ENCODE measurements at regions not wholly inside any gene's neighbourhood (a gene's known extent, or its start where the extent isn't known, plus 50 kb on each side); places are given as distances from the start of the nearest gene placed in this dataset.

DNA sequence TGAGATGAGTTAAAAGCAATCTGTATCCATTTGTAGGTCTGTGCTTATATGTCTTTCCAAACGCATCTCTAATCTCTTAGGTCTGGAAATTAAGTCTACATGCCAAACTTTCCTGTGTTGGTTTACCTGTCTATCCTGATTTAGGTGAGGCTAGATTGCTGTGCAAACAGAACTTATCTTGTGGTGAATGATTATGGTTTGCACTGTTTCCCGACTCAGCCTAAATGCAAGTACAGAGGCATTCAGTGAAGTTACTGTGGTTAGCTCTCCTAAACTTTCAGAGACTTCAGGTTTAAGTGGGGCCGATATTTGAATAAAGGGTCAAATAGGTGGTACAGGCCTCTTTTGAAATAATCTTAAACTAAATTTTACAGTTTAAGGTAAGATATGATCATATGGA, 103.5 kb downstream of the ICOS start:
- ATAC-seq, result no peak
- DNase-seq, result no peak
- intact Hi-C loops (cut with micrococcal nuclease), result no loop called here

DNA sequence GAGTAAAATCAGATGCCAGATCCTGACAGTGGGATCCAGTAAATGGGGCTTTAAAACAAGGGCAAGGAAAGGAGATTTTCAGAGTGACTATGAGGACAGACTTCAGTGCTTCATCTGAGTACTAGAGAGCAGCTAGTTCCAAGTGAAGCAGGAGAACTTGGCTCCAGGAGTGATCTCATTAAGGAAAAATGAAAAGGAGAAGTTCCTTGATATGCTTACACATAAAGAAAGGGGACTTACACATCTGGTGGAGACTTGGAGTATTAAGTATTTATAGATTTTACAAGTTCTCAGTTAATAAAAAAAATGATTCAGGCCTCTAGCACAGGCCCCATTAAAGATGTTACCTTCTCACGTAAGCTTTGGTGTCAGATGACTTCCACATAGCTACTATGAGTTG, 105.8 kb downstream of the ICOS start:
- intact Hi-C loops (cut with micrococcal nuclease), result no loop called here
- DNase-seq, result no peak
- no peak for ATAC-seq

GRCh38 chr2:204046145-204046544, 109.6 kb downstream of the ICOS start:
- intact Hi-C loops (cut with micrococcal nuclease), result no loop called here
- DNase-seq, result no peak
- no peak for ATAC-seq

- intact Hi-C loops (cut with micrococcal nuclease), result no loop called here
- DNase-seq (no peak), ATAC-seq (no peak)
Observed at GRCh38 chr2:204049635-204050034, 113.1 kb downstream of the ICOS start.

- DNase-seq (no peak), ATAC-seq (no peak)
- intact Hi-C loops (cut with micrococcal nuclease), result no loop called here
Observed at GRCh38 chr2:204050681-204051080, 114.1 kb downstream of the ICOS start.

DNA sequence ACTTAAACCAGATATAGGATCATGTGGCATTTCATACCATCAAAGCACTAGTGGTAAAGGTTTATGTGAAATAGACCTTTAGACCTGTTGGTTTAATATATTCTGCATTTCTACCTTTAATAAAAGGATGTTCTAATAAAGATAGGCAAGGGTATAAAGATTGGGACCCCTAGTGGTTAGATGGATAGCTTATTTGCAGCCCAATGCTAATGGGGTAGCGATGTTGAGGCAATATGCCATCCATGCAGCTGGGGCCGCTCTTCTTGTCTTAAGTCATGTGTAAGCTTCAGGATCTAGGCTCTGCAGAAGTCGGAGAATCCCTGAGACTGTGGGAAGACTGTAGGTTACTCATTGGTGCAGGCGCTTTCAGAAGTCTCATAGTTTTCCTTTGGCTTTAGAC, 114.9 kb downstream of the ICOS start:
- intact Hi-C loops (cut with micrococcal nuclease), result no loop called here
- ATAC-seq (no peak), DNase-seq (no peak)

GRCh38 chr2:204051984-204052556, 115.5 kb downstream of the ICOS start:
- ATAC-seq, result no peak
- intact Hi-C loops (cut with micrococcal nuclease), result no loop called here

DNA sequence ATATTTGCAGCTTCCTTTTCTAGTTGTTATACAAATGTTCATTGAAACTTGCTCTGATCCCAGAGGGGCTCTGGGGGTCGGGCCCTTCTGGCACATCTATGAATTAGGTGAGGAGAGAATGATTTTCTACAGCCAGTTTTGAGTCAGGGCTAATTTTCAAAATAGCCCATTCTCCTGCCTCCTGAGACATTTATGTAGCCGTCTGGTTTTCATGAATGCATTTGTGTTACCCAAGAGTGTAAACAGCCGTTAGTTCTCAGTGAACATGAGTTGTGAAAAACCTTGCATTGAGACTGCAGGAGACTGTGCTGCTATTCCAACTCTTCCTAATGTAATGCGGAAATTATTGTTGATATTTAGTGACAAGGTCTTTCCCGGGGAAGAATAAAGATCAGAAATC, 122.5 kb downstream of the ICOS start:
- DNase-seq, result no peak
- intact Hi-C loops (cut with micrococcal nuclease), result no loop called here
- no peak for ATAC-seq

More at GRCh38 chr2:204051984-204052556, 115.5 kb downstream of the ICOS start:
- DNase-seq, result no peak

DNA sequence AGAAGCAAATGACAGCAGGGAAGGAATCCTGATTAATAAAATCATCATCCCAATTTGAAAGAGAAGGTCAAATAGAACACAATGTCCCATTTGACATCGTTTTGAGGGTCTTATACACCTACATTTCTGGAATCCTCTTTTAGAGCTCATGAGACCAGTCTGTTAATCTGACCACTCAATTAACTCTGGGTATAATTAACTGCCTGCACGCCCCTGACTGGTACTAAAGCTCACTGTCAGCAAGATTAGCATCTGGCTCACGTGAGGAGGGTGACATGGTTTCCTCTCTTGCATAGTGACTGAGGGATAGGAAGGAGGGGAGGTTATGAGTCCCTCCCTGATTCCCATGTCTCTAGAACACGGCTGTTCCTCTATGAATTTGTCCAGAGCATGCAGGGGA, 124.3 kb downstream of the ICOS start:
- intact Hi-C loops (cut with micrococcal nuclease), result no loop called here
- DNase-seq (no peak), ATAC-seq (no peak)

- no peak for DNase-seq
- no peak for ATAC-seq
- intact Hi-C loops (cut with micrococcal nuclease), result no loop called here
Observed at GRCh38 chr2:204061241-204061640, 124.7 kb downstream of the ICOS start.

- DNase-seq (no peak), ATAC-seq (no peak)
- intact Hi-C loops (cut with micrococcal nuclease), result no loop called here
Observed at GRCh38 chr2:204064119-204064518, 127.6 kb downstream of the ICOS start.

GRCh38 chr2:204065566-204065965, 129.0 kb downstream of the ICOS start:
- no peak for DNase-seq
- ATAC-seq, result no peak
- intact Hi-C loops (cut with micrococcal nuclease), result no loop called here

GRCh38 chr2:204066051-204066450, 129.5 kb downstream of the ICOS start:
- DNase-seq (no peak), ATAC-seq (no peak)
- intact Hi-C loops (cut with micrococcal nuclease), result no loop called here

DNA sequence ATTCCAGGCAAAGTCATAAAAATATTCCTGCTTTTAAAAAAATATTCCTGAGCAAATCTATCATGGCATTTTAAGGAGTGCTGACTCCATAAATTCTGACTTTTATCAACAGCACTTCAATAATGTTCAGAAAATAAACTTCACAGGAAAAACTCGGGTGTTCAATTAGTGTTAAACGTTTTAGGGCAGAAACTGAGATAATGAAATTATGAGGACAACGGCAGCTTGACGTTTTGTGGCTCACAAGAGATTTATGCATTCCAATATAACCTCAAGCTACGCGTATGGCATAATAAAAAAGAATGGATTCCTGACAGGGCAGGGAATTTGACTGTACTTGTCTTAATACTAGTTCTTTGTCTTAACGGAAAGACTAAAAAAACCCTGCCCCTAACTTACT, 133.2 kb downstream of the ICOS start:
- intact Hi-C loops (cut with micrococcal nuclease), result no loop called here
- no peak for DNase-seq
- no peak for ATAC-seq

DNA sequence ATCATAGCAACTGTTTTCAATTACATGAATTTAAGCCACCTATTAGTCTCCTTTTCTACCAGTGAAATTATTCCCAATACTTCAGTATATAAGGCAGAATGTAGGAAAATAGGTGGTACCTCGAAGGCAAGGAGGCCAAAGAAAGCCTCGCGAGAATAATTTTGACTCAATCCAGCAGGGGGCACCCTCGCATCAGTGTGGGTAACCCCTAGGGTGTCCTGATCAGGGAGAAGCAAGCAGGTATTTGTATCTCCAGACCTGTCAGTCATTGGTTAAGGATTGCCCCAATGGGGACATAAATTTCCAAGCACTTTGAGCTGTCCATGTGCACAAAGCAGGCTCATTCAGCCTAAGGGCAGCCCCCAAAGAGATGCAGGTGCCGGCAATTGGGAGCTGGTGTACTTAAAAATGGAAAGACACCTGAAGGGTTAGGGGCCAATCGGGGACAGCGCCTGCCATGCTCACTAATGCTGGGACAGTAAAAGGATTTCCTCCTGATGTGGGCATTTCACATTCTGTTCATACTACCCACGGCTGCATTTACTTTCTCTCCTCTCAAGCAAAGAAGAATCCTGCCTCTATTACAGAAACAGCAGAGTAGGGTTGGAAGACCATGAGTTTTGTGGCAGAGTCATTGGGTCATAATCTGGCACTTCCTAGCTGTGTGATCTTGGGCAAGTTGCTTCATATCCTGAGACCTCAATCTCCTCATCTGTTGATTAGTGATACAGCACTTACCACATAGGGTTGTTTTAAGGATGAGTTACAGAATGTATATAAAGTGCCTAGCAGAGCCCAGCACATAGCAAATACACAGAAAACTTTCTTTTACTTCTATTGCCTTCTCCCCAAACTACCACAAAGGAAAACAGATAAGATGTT, 136.1 kb downstream of the ICOS start:
- intact Hi-C loops (cut with micrococcal nuclease), result no loop called here
- DNase-seq (no peak), ATAC-seq (no peak)

DNA sequence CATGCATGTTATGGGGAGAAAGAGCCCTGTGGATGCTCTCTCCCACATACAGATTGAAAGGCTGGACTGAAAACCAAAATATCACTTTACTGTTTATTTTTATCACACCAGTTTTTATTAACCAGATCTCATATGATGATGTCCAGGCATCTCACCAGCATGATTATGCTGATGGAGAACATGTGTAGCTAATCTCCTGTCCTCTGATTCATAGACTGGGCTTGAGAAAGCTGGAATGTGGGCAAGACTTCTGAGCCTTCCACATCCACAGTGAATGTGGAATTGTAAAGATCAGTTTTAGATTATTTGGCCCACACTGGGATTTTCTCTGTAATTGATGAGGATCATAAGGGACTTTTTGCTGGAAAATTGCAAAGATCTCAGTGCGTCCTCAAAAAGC, 137.9 kb downstream of the ICOS start:
- DNase-seq (no peak), ATAC-seq (no peak)
- intact Hi-C loops (cut with micrococcal nuclease), result no loop called here

DNA sequence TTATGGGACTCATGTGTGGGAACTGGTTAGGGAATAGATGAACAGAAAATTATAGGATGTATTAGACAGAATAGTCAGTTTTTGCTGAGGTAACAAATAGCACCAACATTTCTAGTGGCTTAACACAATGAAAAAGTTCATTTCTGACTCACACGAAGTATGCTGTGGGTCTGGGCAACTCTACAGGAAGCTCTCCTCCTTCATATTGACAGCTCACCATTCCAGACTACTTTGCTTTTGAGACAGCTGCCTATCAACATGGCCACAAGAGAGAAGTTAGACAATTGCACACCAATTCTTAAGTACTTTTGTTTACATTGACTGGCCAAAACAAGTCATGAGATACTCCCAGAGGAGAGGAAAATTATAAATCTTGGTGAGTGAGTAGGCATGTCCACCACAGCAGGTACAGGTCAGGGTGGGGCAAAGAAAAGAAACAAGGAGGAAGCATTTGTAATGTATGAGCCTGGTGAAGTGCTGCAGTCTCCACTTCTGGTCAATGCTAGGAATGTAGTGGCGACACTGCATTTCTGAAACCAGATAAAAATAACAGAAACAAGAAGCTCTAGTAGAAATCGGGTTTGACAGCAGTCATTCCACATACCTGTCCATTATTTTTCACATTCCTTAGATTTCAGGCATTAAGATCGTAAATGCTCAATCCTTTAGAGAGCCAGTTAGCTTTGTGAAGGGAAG, 141.6 kb downstream of the ICOS start:
- DNase-seq (no peak), ATAC-seq (no peak)
- intact Hi-C loops (cut with micrococcal nuclease), result no loop called here

DNA sequence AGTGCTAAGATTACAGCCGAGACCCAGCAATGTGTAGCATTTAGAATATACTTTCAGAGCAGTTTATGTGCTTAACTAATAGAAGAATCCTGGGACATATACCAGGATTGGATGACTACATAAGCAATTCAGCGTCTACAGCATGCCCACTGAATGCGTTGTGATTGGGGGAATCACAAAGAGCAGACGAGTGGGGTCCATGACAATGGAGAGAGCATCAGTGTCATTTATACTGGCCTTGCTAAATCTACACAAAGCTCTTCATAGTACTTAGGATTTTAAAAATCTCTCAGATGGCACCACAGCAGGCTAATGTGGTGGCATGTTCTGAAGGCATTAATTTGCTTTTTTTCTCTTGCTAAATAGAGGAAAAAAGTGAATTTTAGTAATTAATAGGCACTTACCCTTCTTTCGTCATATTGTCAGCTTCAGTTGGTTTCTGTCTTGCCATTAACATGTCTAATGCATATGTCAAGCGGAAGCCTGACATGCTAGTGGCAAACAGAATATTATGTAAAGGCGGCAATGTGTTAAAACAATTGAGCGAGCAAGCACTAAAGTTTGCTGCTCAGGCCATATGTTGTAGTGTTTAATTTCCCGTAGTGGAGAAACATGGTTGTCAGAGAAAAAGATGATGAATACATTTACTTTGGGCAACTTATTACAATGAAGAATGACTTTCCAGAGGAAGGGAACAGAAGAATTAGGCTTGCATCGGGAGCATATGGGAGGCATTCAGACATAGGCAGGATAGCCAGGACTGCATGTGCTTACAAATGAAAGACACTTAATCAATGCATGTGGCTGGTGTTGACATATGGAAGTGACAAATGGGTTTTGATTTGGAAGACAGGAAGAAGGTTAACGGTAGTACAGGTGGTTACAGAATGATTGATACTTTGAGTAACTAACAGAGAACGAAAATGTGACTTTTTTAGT, 145.2 kb downstream of the ICOS start:
- DNase-seq (no peak), ATAC-seq (no peak)
- intact Hi-C loops (cut with micrococcal nuclease), result no loop called here

DNA sequence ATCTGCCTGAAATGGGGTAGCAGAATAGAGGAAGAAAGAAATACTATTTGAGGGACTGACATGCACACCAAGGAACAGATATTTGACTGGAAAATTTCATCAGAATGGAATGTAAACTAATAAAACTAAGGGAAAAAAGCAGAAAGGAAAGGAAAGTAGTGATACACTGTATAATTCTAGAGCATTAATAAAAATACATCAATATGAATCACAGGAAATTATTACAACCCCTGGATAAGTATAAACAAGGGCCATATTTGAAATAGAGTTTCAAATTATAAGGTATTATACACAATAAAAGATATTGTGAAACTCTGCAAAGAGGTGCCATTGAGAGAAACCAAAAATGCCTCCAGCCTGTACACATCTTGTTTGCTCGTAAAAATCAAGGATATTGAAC, 149.6 kb downstream of the ICOS start:
- ATAC-seq (no peak), DNase-seq (no peak)
- intact Hi-C loops (cut with micrococcal nuclease), result no loop called here

Data from left ventricle myocardium superior (tissue), 1 donor.